C4-2B (cell line): ENCODE measurements at regions not wholly inside any gene's neighbourhood (a gene's known extent, or its start where the extent isn't known, plus 50 kb on each side); places are given as distances from the start of the nearest gene placed in this dataset.

Source experiments
- H3K27ac ChIP-seq: fragments of 450-650 bp; 2 replicates; pipeline ENCODE4 v1.5.1; 2017
- ZFX ChIP-seq: fragments of 450-650 bp; IDR thresholded peaks from 2 replicates; pipeline ENCODE4 v1.6.1; 2017
- TF ChIP-seq, protein P1 (sequence below): fragments of 450-650 bp; conservative IDR thresholded peaks from 2 replicates; pipeline ENCODE4 v1.5.1; 2017; ENCODE audit warnings: mild to moderate bottlenecking

DNA sequence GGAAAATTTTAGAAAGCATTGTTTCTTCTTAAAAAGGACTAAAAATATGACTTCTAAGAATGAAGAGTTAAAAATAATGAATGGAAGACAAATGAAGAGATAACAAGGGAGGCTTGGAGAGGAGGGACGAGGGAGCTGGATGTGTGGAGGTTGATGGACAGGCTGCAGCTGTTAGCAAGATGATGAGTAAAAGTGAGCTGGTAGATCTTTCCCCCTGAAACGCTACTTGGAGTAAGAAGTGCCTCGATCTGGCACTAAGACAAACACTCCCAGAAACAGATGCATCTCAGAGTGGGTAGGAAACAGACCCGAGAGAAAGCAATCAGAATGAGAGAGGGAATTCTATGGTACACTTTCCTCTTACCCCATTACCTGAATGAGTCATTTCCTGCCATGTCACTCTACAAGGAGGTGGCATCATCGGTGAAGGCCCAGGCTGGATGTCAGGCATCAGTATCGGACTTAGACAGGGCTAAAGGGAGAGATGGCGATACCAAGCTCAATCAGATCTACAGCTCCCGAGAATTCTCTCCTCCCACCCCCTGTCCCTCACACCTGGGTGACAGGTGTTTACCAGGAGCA, 154.1 kb upstream of the BMP2 start:
- no peak overlapping the region for H3K27ac ChIP-seq
- TF ChIP-seq ZFX: no peak
- TF ChIP-seq, protein P1, sequence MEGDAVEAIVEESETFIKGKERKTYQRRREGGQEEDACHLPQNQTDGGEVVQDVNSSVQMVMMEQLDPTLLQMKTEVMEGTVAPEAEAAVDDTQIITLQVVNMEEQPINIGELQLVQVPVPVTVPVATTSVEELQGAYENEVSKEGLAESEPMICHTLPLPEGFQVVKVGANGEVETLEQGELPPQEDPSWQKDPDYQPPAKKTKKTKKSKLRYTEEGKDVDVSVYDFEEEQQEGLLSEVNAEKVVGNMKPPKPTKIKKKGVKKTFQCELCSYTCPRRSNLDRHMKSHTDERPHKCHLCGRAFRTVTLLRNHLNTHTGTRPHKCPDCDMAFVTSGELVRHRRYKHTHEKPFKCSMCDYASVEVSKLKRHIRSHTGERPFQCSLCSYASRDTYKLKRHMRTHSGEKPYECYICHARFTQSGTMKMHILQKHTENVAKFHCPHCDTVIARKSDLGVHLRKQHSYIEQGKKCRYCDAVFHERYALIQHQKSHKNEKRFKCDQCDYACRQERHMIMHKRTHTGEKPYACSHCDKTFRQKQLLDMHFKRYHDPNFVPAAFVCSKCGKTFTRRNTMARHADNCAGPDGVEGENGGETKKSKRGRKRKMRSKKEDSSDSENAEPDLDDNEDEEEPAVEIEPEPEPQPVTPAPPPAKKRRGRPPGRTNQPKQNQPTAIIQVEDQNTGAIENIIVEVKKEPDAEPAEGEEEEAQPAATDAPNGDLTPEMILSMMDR: no peak

DNA sequence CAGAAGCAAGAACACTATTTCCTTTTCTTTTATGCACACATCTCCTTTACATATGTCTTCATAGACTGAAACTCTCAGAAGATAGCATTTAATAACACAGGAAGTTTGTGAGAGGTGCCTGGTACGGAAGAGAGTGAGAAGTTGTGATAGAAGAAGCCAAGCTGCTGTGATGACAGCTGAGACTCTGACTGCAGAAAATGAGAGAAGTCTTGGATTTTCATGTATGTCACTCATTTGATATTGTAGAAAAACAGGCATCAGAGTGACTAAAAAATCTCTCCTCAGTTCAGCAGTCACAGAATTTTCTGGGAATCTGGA, 154.9 kb upstream of the BMP2 start:
- no peak for TF ChIP-seq ZFX
- TF ChIP-seq, protein P1: no peak
- no peak overlapping the region for H3K27ac ChIP-seq

DNA sequence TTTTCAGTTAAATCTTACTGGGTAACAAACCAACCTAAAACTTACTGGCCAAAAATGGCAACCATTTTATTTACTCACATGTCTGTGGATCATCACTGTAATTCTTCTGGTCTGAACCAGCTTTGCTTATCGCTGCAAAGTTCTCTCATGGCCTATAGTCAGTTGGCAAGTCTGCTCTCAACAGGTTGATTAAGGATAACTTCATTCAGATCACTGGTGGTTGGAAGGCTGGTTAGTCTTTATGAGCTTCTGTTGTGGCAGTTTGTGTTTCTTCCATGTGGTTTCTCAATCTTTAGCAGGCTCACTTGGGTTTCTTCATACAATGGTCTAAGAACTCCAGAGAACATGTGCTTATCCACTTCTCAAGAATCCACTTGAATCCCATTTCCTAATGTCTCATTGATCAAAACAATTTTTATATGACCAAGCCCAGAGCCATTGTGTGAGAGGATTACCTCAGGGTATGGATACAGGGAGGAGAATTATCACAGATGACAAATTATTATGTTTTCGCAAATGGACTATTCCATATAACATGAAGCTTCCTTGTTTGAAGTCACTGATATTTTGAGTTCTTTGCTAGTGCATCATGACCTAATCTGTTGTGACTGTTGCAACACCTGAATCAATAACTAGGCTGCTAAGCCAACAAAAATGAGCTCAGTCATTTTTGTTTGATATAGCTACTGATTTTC, 155.4 kb upstream of the BMP2 start:
- TF ChIP-seq, protein P1: no peak
- TF ChIP-seq ZFX: no peak
- H3K27ac ChIP-seq: no peak overlapping the region

DNA sequence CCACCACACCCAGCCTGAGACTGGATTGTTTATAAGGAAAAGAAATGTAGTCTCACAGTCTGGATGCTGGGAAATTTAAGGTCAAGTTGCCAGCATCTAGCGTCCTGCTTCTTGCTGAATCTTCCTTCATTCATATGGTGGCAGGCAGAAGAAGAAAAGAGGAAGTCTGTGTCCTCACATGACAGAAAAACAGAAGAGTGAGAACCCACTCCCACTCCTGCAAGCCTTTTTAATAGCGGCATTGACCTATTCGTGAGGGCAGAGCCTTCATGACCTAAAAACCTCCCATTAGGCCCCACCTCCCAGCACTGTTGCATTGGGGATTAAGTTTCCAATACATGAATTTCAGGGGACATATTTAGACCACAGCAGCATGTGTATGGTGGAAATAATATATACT, 160.8 kb upstream of the BMP2 start:
- H3K27ac ChIP-seq: no peak overlapping the region
- TF ChIP-seq ZFX: no peak
- TF ChIP-seq, protein P1: no peak

DNA sequence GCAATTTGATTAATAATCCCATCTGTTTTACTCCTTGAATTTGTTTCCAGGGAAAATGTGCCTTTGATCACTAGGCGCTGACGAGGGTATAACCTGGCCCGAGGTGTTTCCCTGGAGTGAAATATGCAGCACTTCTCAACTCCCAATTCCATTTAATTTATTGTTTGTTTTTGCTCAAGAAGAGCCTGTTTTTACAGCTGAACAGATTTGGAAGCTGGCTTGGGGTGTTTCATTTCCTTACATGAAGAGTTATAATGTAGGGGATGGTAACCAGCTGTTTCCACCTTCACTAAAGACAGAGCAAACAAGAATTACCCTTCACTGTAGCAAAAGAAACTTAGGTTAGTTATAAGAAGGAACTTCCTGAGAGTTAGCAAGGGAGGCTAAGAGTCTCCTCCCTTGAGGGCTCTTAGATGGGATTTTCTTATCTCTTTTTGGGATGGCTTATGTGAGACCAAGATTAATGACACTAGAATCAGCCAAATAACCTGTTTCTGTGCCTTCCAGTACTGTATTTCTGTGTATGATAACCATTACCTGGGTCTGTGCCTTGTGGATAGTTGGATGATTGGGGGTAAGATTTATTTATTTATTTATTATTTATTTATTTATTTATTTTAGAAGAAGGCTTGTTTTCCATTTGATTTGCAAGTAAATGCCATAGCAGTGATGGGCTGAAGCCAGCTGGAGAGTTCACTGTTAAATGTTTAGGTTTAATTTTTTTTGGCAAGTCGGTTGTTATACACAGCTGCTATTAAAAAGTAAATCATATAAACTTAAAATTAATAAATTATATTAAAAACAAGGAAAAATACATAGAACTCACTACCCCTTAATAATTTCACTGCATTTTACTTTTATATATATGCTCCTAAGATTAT, 162.2 kb upstream of the BMP2 start:
- H3K27ac ChIP-seq: no peak overlapping the region
- TF ChIP-seq, protein P1: no peak
- TF ChIP-seq ZFX: no peak

DNA sequence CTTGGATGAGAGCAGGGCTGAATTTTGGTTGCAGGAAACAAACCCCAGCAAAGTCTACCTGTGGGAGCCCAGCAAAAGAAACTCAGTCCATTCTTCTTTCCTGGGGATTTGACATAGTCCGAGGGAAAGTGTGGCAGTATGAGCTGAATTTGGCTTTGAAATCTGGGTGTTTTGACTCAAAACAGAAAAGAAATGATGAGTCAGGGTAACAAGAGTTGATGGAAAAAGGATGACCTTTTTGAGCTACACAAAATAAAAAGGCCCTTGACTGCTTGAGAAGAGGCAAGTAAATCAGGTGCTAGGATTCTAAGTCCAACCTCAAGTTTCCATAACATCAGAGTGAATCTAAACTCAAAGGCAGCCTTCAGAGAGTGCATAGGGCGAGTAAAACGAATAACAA, 163.3 kb upstream of the BMP2 start:
- no peak for TF ChIP-seq ZFX
- TF ChIP-seq, protein P1: no peak
- no peak overlapping the region for H3K27ac ChIP-seq
